ENCODE measurements at regions not wholly inside any gene's neighbourhood (a gene's known extent, or its start where the extent isn't known, plus 50 kb on each side); places are given as distances from the start of the nearest gene placed in this dataset.

DNA sequence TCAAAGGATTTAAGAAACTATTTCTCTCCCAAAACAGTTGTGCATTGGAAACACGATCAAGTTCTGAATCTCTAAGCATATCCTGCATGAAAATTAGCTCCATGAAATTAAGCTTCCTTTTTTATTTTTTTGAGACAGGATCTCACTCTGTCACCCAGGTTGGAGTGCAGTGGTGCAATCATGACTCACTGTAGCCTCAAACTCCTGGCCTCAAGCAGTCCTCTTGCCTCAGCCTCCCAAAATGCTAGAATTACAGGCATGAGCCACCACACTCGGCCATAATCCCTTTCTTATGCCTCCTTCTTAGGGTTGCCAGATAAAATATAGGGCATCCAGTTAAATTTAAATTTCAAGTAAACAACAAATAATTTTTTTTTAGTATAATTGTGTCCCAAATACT, 124.4 kb downstream of the ARL4C start:
- TF ChIP-seq, protein P1, sequence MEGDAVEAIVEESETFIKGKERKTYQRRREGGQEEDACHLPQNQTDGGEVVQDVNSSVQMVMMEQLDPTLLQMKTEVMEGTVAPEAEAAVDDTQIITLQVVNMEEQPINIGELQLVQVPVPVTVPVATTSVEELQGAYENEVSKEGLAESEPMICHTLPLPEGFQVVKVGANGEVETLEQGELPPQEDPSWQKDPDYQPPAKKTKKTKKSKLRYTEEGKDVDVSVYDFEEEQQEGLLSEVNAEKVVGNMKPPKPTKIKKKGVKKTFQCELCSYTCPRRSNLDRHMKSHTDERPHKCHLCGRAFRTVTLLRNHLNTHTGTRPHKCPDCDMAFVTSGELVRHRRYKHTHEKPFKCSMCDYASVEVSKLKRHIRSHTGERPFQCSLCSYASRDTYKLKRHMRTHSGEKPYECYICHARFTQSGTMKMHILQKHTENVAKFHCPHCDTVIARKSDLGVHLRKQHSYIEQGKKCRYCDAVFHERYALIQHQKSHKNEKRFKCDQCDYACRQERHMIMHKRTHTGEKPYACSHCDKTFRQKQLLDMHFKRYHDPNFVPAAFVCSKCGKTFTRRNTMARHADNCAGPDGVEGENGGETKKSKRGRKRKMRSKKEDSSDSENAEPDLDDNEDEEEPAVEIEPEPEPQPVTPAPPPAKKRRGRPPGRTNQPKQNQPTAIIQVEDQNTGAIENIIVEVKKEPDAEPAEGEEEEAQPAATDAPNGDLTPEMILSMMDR (IDR thresholded peaks at IDR 0.05), result no peak
- TF ChIP-seq POLR2A (IDR thresholded peaks at IDR 0.05), result no peak
